NCI-H446 (cell line): ENCODE measurements at regions not wholly inside any gene's neighbourhood (a gene's known extent, or its start where the extent isn't known, plus 50 kb on each side); places are given as distances from the start of the nearest gene placed in this dataset.
"Not testable (repeated sequence)": the region's sequence is repeated elsewhere in the genome, so short reads cannot be mapped to it uniquely, and the experiment has no call there.

Experiments
- DNase-seq, 2 experiments: peaks; one replicate each; lab custom pipeline; 2025; lab: John Stamatoyannopoulos, UW

GRCh38 chr17:52546493-52546892 is 388.0 kb upstream of the CA10 start:
- no peak for DNase-seq

DNA sequence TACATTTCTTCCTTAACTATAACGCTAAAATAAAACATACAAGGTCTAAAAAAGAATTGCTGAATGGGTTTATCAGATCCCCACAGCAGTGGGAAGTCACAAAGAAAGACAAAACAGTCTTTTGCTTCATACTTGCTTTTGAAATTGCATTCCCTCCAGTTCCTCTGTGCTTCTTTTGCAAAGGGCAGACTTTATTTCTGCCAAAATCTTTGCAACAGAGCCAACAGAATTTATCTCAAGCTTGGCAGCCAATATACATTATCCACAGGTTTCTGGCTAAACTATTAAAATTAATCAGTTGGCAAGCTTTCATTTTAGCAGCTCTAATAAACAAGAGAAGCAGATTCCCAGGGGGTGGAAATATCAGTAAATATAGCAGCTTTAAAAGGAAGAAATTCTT is 378.9 kb upstream of the CA10 start:
- peak; percentile 25 to 51 for DNase-seq

DNA sequence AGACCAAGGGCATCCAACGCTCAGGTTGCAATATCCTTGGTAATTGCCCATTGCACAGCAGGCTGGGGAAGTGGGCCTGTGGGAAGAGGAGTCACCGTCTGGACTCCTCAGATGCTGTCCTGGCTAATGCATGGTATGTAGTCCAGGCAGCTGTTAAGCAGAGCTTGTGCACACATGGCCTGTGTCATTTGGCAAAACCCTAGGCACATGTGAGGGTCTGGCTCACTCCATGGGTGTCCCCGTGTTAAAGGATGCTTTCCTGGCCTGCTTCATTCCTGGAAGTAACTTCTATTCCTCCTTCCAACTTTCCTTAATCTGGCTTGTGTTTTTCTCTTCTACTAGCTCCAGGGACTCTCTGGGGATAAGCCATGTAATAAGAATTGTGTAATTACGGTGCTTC is 378.0 kb upstream of the CA10 start:
- peak; percentile 16 to 68 for DNase-seq

DNA sequence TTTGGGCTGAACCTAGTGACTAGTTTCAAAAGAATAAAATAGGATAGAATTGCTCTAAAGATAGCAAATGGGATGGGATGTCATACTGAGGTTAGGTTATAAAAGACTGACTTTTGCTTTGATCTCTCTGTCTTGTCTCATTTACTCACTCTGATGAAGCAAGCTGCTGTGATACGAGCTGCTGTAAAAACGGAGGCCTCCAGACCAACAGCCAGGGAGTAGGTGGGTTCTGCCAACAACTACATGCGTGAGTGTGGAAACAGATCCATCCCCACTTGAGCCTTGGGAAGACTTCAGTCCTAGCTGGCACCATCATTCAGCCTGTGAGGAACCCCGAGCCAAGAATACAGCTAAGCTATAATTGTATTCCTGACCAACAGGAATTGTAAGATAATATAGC is 373.9 kb upstream of the CA10 start:
- DNase-seq: no peak

DNA sequence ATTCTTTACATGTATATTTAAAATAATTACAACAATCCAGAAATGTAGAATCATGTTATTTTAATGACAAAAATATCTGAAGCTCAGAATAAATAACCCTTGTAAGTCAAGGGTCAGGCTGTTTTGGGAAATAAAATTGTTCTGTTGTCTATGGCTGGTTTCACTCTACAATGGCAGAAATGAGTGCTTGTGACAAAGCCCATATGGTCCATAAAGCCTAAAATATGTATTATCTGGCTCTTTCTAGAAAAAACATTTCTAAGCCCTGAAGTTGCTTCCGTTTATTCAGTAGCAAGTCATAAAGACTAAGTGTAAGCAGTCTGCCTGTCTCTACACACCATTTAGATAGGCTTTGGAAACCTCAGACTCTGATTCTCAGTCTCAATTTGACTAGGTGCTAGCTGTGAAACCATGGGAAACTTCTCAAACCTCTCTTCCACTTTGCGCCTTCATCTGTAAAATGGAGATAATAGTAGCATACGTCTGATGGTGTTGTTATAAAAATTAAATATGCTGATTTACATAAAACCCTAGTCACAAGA is 365.7 kb upstream of the CA10 start:
- no peak for DNase-seq

DNA sequence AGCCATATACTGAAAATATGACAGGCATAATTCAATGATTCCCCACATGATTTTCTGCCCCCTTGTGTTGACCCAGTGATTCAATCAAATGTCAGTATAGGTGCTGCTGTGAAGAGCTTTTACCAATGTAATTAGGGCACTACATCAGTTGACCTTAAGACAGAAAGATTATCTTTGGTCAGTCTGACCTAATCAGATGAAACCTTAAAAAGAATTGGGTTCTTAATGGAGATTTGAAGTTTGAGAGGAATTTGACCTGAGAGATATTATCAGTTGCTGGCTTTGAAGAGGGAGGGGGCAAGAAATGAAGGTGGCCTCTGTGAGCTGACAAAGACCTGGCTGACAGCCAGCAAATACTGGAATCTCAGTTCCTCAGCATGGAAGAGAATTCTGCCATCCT is 358.7 kb upstream of the CA10 start:
- DNase-seq: no peak

DNA sequence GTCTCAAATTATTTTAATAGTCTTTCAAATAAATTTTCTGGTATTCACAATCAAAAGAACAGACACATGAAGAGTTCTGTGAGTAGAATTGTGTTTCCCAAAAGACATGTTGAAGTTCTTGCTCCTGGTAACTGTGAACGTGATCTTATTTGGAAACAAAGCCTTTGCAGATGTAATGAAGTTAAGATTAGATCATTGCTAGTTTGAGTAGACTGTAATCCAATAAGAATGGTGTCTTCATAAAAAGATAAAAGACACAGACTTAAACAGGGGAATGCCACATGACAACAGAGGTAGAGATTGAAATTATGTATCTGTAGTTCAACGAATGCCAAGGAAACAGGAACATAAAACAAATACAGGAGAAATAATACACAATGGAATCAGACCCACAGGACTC is 357.4 kb upstream of the CA10 start:
- no peak for DNase-seq

DNA sequence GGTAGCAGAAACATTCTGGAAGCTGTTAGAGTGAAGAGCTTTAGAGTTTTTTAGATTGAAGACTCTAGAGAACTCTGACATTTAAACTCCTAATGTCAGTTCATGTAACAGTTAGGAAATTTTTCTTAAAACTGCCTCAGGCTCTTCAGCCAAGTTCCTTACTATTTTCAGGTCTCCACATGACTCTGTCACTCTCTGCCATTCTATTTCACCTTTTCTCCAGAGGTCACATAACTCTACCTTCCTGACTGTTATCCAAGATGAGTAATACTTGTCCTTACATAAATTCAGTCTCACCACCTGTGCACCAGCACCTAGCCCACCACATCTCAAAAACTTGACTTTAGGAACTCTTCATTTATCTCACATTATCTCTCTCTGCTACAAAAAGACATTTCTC is 347.1 kb upstream of the CA10 start:
- DNase-seq: no peak

DNA sequence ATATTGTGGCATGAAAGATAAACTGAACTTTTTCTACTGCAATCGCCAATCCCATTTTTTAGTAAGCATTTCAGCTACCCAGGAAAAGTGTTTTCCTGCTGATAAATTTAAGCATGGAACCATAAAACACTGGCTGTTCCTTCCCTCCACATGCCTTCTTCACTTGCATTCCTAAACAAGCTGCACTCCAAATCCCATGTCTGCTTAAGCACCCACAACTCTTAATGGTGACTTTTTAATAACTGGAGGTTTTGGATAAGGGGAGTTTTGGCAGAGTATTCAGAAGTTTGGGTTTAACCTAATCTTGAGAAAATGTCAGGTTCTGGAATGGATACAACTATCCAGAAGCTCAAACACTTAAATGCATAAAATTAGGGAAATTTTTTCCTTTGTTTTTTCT is 345.6 kb upstream of the CA10 start:
- no peak for DNase-seq

- DNase-seq: no peak
These were observed 337.1 kb upstream of the CA10 start for GRCh38 chr17:52495646-52496045.

DNA sequence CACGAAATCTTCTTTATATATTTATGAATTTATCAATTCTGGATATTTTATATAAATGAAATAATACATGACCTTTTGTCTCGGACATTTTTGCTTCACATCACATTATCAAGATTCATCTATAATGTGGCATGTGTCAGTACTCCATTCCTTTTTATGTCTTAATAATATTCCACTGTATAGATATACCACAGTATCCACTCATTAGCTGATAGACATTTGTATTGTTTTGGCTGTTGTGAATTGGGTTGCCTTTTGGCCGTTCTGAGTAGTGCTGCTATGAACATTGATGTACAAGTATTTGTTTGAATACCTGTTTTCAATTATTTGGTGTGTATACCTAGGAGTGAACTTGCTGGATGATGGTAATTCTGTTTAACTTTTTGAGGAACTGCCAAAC is 323.8 kb upstream of the CA10 start:
- no peak for DNase-seq

GRCh38 chr17:52477824-52478699 is 319.5 kb upstream of the CA10 start:
- DNase-seq: no peak

- no peak for DNase-seq
These were observed 318.3 kb upstream of the CA10 start for GRCh38 chr17:52476638-52477313.

DNA sequence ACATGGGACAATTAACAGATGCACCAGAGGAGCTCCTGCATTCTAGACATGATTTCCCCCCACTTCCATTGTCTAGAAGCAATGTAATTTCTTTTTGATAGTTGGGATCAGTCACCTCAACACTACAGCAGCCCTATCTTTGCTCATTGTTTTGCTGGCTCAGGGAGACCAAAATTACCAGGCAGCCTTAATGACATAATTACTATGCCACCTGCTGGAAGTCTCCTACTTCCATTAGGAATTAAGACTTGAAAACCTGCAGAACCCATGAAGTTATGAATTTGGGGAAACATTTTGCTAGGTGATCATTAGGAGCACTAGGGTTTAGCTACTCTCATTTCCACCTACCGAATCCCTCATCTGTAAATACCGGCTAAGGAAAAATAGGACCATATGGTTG is 312.0 kb upstream of the CA10 start:
- DNase-seq: no peak

GRCh38 chr17:52465407-52465806 is 306.9 kb upstream of the CA10 start:
- DNase-seq: no peak

DNA sequence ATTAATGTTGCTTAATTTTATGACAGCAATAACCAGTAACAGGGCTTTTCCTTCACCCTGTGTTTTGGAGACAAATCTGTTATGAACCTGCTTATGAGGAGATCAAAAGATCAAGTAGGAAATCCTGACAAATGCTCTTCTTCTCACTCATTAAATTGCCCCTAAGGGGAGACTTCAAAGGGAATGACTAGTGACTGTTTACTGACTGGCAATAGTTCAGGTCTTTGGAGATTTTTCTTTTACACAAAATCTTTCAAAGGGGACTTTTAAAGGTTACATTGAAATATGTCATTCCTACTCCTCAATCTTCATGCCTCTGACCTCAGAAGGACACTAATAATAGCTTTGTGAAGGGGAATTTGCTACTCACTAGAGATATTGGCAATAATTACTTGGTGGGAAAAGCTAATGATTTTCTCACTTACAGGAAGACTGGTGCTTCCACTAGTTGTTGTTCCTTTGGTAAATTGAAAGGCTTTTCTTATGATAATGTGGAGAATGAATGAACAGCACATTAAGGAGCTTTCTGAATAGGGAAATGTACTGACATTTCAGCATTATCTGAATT is 292.9 kb upstream of the CA10 start:
- DNase-seq: no peak

DNA sequence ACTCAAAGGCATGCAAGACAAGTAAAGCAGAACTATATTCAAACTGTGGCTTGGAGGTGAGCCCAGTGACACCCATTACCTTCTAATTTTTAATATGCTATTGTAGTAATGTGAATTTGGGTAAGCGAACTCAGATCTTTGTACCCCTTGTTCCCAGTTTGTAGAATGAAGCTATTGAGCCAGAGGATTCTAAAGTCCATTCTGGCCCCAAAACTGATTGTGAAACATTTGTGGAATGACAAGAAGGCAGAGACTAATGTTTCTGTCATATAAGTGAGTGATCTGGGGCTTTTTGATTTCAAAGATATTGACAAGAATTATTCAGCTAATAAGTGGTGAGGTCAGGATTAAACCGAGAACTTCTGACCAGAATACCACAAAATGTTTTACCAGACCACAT is 283.8 kb upstream of the CA10 start:
- no peak for DNase-seq

DNA sequence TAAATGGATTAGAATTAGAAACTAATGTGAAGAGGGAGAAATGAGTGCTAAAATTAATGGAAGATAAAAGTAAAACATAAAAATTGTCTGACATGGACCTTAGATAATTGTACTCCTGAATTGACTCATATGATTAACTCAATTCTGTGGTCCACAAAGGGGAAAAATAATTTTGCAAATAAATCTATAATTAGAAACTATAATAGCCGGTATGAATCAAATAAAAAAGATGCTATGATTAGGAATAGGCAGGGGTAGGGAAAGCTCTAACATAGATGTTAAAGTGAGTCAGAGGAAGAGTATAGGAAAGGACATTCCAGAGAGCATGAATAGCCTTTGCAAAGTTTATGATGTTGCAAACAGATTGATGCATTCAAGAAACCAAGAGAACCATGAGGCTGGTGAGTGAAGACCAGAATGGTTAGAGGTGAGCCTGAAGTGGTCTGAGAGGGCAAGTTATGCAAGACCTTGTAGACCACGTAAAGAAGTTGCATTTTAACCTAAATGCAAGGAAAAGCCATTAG is 262.1 kb upstream of the CA10 start:
- DNase-seq: no peak

DNA sequence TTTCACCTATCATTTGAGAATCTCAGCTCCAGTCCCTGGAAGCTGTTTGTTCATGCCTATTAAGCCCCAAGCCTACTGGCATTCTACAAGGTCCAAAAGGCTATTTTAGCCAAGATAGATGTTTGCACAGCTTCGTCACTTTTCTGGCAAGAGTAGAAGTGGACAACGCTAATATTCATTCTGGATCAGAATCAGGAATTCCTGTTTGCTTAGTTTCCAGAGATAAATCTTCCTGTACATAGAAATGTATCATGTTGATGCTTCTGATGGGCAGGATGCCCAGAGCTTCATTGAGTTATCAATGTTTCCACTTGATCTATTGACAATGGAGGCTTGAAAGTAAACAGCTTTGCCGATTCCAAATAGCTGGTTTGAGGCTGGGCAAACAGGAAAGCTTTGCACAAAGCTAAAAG is 260.7 kb upstream of the CA10 start:
- DNase-seq: peak in 1 of 2 experiments; percentile 42

- DNase-seq: no peak
These were observed 252.3 kb upstream of the CA10 start for GRCh38 chr17:52410781-52411180.

- DNase-seq: not testable (repeated sequence)
These were observed 250.7 kb upstream of the CA10 start for GRCh38 chr17:52409222-52409621.

GRCh38 chr17:52395308-52395707 is 236.8 kb upstream of the CA10 start:
- no peak for DNase-seq

DNA sequence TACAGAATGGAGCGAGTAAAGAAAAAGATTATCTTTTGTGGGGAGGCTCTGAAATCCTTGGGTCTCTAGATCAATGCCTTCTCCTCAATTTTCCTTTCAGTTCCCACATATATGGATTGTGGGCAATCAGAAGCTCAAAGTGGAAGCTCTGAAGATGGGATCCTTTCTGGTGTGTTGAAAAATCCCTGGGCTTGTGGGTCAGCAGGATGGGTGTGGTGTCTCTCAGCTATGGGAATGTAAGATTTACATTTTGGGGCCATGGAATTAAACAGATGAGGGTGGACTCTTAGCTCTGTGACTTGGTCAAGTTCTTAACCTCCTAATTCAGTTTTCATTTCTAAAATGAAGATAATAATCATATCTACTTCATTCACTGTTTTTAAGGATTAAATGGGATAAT is 231.9 kb upstream of the CA10 start:
- no peak for DNase-seq
